GM21515 (cell line): ENCODE measurements at regions not wholly inside any gene's neighbourhood (a gene's known extent, or its start where the extent isn't known, plus 50 kb on each side); places are given as distances from the start of the nearest gene placed in this dataset.

Experiments used
- ATAC-seq: cut with Tn5 transposase; IDR thresholded peaks from one replicate; pipeline ENCODE4 v1.9.1; 2021; ENCODE audit not compliant: unreplicated experiment

- no peak for ATAC-seq
Measured at GRCh38 chr7:127446842-127447241, 54.3 kb upstream of the ZNF800 start.
